ENCODE measurements at regions not wholly inside any gene's neighbourhood (a gene's known extent, or its start where the extent isn't known, plus 50 kb on each side); places are given as distances from the start of the nearest gene placed in this dataset.
"Not testable (repeated sequence)": the region's sequence is repeated elsewhere in the genome, so short reads cannot be mapped to it uniquely, and the experiment has no call there.

DNA sequence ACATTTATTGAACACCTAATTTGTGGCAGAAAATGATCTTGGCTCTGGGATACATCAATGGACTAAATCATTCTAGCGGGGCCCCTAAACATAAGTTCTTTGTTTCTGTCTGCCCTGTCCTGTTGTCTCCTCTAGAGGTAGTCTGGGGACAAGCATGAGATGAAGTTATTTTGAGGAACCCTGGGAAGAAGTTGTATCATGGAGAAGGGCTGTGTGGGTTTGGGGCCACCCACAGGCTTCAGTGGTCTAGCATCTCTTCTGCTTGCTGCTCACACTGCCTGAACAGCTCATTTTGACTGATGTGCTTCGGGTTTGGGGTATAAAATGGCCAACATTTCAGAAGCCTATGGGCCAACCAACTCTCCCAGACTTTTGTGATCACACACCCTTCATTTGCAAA lies 50.3 kb upstream of the OSBPL11 start:
- no peak for DNase-seq (ENCODE audit: low read depth)

DNA sequence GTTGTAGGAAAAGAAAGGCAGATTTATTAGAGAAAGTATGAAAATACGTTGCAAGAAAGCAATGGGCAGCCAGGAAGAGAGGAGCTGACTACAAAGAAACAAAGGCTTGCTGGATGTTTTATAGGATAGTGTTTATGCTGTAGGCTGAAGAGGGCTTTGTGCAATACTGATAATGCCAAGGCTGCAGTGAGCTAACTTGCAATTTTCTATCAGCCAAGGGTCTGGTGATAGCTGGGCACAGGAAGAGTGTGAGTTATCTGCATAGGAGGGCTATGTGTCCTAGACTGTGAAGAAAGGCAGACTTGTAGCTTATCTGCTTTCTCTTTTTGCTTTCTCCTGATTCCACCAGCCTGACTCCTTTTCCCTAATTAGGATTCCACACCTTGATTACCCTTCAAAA lies 51.3 kb upstream of the OSBPL11 start:
- DNase-seq (ENCODE audit: low read depth), result no peak

DNA sequence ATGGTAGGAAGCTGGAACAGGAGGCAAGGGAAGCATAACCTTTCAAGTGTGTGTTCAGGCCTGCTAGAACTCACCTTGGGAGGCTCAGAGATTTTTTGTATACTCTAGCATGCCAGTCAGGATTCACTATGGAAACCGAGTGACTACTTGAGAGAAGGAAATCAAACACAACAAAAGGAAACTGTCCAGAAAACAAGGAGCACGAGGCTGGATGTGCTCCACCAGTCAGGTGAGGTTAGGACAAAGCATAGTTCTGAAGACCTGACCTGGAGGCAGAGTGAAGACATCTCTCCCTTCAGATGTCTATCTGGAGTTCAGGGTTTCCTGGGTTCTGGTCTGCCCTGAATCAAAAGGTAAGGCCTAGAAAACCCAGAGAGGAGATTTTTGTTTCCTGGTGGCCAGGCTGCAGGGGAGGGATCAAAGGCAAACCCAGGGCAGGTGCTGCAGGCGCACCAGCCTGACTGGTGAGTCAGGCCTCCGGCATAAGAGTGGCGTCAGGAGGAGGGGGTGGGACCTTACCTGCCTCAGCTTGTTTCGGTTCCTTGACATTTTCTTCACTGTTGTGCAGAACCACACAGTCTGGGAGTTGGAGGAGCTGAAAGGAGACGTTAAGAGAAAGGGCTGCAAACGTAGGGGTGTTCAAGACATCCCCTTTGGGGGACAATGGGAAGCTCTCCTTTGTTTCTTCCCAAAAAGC lies 52.2 kb upstream of the OSBPL11 start:
- DNase-seq (ENCODE audit: low read depth), result no peak

DNA sequence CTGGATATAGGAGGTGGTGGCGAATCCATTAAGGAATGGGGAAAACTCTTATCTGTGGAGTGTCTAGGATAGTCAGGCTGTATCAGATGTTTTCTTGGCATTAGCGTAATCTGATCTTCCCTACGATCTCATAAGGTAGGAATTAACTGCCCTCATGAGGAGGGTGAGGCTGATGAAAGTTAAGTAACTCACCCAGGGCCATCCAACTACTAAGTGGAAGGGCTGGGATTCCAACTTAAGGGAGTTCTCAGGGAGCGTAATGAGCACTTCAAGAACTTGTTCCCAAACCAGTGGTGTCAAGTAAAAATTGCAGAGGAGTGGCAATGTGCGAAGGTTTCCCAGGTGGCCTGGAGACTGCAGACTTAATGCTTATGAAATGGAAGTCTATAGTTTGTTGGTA lies 55.9 kb upstream of the OSBPL11 start:
- peak; percentile 65 for DNase-seq (ENCODE audit: low read depth)

DNA sequence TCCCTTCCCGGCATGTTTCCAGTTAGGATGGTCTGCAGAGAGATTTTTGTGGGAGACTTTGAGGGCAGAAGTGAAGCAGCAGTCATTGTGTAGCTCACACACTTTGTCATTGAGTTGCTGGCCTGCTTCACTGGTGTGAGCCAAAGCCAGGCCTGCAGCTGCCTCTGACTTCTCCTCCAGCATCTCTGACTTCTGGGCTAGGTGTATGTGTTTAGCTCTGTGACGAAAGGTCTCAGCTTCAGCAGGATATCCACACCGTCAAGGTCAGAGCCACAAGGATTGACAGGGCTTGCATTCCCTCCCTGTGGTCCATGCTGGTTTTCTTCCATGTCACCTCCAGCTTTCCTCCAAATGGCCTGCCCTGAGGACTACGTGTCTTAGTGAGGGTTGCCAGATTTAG lies 57.1 kb upstream of the OSBPL11 start:
- no peak for DNase-seq (ENCODE audit: low read depth)

DNA sequence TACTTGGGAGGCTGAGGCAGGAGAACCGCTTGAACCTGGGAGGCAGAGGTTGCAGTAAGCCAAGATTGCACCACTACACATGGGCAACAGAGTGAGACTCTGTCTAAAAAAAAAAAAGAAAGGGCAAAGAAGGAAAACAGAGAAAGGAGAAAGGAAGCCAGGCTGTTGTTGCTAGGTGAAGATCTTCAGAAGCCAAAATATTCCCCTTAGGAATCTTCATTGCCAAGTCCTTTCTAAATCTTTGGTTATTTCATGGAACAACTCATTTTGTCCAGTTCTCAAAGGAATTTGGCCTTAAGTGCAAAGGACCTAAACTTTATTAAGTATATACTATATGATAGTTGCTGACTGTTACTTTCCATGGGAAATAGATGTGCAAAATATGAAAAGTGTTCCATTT lies 59.2 kb upstream of the OSBPL11 start:
- no peak for DNase-seq (ENCODE audit: low read depth)

DNA sequence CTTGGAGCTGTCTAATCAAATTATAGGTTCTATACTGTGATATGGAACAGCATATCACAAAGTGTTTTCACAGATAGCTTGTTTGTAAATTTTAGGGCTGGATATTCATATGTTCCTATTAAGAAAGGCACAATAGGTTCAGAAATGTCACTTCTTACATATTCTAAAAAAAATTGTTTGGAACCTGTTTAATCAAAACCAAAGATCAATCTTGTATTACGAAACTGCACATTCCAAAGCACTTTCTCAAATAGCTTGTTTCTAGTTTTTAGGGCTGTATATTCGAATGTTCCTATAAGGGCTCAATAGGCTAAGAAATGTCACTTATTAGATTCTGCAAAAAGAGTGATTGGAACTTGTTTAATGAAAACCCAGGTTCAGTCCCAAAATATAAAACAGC lies 67.4 kb upstream of the OSBPL11 start:
- DNase-seq (ENCODE audit: low read depth), result no peak

DNA sequence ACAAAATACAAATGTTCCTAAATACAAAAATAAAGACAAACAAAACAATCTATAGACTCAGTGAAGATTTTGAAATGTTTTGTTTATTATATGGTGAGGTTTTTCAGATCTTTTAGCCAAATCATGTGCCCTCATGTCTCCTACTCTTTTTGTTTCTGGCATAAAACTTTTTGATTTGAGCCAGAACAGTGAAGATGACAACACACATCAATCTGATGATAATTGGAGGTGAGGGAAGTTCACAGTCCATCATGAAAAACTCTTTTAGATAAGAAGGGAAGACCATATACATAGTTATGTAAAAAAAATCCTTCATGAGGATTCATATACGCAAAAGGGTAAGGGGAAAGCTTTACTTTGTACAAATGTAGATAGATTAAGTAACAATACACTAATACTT lies 75.1 kb upstream of the OSBPL11 start:
- DNase-seq (ENCODE audit: low read depth), result no peak

DNA sequence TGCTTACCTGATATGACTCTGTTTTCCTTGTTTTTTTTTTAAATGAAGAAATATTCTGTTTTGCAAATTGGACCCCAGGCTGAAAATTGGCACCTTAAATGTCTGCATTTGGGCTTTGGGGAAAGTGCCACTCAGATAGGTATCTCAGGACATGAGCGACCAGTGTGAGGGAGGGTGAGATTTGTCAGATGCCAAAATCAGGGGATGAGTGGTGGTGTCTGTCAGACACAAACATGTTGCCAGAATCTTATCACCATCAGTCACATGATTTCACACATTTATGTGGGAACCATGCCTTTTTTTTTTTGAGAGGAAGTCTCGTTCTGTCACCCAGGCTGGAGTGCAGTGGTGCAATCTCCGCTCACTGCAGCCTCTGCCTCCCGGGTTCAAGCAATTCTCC lies 75.6 kb upstream of the OSBPL11 start:
- no peak for DNase-seq (ENCODE audit: low read depth)

DNA sequence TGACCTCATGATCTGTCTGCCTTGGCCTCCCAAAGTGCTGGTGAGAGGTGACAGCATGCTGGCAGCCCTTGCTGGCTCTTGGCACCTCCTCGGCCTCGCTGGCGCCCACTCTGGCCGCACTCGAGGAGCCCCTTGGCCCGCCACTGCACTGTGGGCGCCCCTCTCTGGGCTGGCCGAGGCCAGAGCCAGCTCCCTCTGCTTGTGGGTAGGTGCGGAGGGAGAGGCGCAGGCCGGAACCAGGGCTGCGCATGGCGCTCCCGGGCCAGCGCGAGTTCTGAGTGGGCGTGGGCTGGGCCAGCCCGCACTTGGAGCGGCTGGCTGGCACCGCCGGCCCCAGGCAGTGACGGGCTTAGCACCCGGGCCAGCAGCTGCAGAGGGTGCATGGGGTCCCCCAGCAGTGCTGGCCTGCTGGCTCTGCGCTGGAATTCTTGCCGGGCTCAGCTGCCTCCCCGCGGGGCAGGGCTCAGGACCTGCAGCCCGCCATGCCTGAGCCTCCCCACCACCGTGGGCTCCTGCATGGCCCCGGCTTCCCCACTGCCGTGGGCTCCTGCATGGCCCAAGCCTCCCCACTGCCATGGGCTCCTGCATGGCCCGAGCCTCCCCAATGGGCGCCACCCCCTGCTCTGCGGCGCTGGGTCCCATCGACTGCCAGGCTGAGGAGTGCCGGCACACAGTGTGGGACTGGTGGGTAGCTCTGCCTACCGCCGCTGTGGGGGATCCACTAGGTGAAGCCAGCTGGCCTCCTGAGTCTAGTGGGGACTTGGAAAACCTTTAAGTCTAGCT lies 76.4 kb upstream of the OSBPL11 start:
- no peak for DNase-seq (ENCODE audit: low read depth)

DNA sequence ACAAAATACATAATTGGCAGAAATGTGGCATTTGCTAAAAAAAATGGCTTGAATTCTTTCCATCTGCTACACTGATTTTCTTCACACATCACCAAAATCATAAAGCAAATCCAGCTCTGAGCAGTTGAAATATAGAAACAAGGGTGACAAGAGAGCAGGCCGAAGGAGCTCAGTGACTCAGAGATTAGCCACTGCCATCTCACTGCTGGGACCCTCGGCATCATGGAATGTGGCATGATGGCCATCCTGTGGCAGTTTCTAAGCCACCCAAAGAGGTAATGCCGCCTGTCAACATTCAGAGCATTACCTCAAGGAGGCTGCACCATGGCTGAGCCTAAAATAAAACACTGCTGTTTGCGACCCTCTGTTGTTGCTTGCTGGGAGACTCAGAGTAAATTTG lies 80.5 kb upstream of the OSBPL11 start:
- DNase-seq (ENCODE audit: low read depth), result no peak

DNA sequence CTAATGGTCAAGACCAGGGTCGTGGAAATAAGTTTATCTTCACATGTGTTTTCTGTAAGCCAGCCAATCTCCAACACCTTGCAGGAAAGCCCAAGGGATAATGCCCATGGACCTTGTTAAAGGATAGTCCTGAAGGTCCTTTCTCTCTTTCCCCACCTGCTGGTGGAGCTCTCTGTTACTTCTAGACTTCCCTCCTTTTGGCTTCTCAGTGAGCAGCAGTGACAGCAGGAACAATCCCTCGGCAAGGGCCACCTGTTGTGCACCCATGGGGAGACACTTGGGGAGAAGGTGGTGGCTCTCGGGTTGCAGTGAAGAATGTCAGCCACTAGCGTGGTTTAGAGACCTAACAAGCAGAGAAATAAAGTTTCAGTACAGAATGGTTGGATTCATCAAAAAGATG lies 84.0 kb upstream of the OSBPL11 start:
- peak; percentile 13 for DNase-seq (ENCODE audit: low read depth)

DNA sequence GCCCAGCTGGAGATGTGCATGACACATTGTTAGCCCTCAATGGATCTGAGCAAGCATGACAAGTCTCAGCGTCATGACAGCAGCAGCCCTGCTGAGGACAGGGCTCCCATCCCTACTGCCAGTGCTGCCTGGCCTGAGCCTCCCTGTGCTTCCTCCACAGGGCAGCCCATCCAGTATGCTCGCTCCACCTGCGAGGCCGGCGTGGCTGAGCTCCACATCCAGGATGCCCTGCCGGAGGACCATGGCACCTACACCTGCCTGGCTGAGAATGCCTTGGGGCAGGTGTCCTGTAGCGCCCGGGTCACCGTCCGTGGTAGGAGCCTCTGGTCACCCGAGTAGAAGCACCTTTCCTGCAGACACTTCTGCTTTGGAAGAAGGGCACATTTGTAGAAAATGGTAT lies 85.8 kb upstream of the OSBPL11 start:
- no peak for DNase-seq (ENCODE audit: low read depth)

DNA sequence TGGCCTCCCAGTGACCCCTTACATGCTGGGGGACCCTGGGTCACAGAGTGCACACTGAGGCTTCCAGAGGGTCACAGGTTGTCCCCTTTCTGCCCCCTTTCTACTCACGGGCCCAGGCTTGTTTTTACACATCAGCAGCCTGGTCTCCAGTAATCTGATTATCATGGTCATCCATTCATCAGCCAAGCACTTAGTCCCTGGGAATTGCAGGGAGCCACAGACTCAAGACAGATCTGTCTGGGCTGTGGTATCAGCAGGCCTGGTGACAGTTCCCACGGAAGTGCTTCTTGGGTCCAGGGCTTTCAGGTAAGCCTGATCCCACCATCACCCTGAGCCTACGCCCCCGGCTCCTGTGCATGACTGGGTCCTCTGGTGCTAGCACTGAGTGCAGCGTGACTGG lies 86.6 kb upstream of the OSBPL11 start:
- DNase-seq (ENCODE audit: low read depth), result not testable (repeated sequence)

DNA sequence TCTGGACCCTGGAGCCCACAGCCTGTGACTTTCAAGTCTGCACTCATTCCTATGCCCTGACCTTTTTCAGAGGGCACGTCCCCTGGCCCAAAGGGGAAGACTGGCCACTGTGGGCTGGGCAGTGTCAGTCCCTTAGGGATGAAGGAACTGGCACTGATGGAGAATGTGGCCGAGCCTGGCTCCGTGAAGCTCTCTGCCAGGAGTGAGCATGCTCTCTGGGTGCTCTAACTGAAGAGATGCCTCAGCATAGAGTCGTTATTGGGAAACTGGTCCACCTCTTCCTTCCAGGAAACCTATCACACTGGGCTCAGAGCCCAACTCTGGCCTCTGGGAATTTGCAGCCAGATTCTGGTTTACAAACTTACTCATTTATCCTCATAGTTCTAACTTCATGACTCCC lies 87.3 kb upstream of the OSBPL11 start:
- peak; percentile 68 for DNase-seq (ENCODE audit: low read depth)

DNA sequence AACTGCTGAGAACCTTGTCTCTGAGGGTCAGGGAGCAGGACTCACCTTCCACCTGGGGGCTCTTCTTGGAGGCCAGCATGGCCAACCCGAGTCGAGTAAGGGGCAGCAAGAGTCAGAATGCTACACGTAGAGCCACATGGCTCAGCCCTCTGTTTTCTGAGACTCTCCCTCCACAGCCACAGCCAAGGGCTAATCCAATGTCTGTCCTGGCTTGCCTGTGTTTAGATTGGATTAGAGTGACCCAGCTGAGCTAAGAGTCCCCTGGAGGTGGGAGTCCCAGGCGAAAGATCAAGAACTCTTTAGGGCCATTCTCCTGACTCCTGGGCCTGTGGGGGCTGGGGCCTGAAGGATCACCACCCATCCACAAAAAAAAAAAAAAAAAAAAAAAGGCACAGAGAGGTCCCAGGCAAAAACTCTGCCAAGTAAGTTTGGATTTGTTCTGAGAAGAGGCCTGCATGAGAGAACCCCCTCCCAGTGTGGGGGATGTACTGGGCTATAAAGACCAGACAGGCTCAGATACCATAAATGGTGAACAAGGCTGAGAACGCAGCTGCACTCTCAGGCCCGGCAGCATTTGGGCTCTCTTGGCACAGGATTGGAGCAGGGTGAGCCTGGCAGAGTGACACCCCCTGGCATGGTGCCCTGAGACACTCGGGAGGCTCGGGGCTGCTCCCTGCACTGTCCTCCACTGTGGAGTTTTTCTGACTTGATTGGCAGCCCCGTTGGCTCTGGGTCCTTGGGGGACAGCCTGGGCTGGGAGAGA lies 88.0 kb upstream of the OSBPL11 start:
- DNase-seq (ENCODE audit: low read depth), result peak; percentile 18

DNA sequence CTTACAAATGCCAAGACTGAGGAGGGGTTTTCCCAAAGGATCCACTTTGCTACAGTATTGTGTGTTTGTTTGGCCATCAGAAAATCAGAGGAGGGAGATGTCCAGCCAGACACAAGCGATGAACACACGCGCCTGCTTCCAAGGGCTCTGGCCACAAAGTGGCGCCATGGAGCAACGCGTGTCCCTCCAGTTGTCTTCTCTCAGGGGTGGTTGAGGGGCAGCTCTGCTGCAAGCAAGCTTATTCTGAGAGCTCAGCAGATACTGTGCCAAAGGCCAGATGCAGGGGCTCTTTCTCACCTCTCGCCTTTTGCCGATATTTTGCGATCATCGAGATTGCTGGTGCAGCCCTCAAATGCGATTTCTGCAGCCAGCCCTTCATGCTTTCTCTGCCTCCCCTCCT lies 88.9 kb upstream of the OSBPL11 start:
- peak; percentile 25 for DNase-seq (ENCODE audit: low read depth)

DNA sequence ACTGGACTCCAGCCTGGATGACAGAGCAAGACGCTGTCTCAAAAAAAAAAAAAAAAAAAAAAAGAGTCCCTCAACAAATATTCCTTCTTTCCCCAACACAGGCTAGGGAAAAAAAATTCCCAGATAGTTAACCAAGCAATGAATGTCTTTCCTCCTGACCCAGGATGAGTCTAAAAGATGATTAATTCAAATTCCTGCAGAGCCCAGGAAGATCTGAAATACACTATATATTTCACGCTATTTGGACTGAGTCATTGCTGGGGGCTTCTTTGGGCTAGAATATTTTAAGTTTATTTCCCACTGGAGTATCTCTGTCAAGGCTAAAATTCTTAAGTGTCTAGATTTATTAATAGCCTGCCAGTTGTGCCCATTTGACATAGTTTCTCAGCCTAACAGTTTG lies 90.4 kb upstream of the OSBPL11 start:
- DNase-seq (ENCODE audit: low read depth), result peak; percentile 91

DNA sequence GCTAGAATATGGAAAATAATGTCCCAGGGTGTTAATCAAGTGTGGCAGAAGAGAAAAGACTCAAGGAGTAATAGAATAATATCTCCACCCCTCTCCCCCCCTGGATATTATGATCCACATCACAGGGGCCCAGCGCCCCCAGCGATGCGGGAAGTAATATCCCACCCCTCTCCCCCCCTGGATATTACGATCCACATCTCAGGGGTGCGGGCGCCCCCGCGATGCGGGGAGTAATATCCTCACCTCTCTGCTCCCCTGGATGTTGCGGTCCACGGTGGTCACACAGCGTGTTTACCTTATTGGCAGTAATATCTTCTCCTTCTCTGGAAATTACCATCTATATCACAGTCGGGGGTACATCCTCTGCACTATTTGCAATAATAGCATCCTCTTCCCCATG lies 97.1 kb upstream of the OSBPL11 start:
- no peak for DNase-seq (ENCODE audit: low read depth)

DNA sequence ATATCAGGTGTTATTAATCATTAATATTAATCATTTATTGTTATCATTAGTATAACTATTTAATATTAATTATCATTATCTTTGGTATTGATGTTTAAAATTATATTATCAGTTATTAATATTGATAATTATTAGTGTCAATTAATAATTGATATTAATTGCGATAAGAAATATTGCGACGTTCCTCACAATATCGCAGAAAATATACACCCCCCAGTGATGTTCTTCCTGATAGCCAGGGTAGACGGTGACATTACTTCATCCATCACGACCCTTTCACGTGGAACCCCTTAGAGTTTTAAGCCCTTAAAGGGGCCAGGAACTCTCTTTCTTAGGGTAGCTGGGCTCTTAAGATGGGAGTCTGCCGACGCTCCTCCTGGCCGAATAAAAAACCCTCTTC lies 98.6 kb upstream of the OSBPL11 start:
- DNase-seq (ENCODE audit: low read depth), result no peak

DNA sequence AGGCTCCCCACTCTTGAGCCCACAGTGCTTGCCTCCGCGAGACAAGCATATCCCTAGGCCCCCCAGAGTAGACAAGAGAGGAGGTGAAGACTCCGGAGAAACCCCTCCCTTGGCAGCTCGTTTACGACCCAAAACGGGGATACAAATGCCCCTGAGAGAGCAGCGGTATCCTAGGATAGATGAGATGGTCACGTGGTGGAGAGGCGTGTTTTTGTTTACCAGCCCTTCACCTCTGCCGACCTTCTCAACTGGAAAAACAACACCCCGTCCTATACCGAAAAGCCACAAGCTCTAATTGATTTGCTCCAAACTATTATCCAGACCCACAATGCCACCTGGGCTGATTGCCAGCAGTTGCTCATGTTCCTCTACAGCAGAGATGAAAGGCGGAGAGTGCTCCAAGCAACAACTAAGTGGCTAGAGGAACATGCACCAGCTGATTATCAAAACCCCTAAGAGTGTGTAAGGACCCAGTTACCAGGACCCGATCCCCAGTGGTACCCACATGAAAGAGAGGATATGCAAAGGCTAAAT lies 99.5 kb upstream of the OSBPL11 start:
- no peak for DNase-seq (ENCODE audit: low read depth)

DNA sequence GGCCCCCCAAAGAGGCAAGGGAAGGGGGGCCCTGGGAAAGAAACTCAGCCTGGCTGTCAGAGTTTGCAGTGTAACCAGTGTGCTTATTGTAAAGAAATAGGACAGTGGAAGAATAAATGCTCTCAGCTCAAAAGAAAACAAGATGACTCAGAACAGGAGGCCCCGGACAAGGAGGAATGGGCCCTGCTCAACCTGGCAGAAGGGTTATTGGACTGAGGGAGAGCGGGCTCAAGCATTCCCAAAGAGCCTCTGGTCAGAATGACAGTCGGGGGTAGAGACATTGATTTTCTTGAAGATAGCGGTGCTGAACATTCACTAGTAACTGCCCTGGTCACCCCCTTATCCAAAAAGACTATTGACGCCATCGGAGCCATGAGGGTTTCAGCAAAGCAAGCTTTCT lies 100.4 kb upstream of the OSBPL11 start:
- no peak for DNase-seq (ENCODE audit: low read depth)

DNA sequence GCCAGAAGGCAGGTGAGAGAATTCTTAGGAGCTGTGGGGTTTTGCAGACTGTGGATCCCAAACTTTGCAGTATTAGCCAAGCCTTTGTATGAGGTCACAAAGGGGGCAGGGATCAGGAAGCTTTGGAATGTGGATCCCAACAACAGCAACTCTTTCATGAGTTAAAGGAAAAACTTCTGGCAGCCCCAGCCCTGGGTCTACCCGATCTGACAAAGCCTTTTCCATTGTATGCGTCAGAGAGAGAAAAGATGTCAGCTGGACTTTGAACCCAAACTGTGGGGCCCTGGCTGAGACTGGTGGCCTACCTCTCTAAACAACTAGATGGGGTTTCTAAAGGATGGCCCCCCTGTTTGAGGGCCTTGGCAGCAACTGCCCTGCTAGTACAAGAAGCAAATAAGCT lies 101.8 kb upstream of the OSBPL11 start:
- DNase-seq (ENCODE audit: low read depth), result not testable (repeated sequence)
